Activated CD8-positive, alpha-beta memory T cell treated with anti-CD3 and anti-CD28 coated beads, Interleukin-2, amount 50 U/mL, for 1 hour (primary cell): ENCODE measurements at regions not wholly inside any gene's neighbourhood (a gene's known extent, or its start where the extent isn't known, plus 50 kb on each side); places are given as distances from the start of the nearest gene placed in this dataset.
"Not testable (repeated sequence)": the region's sequence is repeated elsewhere in the genome, so short reads cannot be mapped to it uniquely, and the experiment has no call there.

Experiments
- DNase-seq: peaks from one replicate; pipeline ENCODE4 v3.0.0-alpha.2; 2020; ENCODE audit errors: extremely low read depth

DNA sequence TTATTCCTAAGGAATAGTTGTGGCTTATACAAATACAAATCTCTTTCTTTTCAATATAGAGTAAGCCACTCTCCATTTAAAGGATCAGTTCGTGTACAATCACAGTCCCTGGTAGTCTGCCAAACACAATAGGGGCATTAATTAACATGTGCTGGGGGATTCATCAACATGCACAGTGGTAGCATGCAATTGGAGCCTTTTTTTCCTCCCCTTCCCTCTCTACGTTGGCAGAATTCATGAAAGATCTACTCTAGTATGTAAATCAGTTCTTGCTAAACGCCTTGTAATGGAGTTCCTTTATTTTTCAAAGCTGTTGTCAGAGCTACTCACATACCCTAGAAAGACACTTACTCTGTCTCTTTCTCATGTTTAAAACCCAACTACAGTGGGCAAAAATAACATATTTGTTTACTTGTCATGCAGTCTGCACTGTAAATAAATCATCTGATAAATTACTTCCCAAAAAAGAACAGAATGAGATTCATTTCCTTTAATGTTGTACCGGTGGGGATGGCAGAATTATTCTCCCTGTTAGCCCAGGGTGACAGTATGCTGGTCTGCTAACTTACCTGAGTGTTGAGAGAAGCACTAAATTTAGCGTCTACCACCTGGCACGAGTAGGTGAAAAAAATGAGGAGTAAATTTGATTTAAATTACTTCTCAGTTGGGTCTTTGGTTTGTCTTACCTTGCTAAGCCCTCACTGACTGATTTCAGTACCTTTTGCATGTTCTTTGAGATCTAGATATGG, 341.5 kb upstream of the CCNH start:
- no peak for DNase-seq

DNA sequence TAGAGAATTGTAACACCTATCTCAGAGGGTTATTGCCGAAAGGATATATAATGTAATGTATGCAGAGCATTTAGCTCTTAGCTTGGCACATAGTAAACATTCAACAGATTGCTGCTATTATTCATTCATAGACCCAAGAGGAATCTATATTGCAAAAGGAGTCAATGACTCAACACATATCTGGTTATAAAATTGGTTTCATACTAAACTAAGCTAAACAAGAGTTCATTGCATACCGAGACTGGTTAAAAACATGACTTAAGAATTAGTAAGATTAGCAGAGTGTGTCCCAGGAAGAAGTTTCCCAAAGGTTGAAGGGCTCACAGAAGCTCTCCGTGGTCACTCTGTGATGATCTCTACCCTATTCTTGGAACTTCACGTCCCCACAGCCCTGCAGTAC, 339.6 kb upstream of the CCNH start:
- DNase-seq, result no peak

DNA sequence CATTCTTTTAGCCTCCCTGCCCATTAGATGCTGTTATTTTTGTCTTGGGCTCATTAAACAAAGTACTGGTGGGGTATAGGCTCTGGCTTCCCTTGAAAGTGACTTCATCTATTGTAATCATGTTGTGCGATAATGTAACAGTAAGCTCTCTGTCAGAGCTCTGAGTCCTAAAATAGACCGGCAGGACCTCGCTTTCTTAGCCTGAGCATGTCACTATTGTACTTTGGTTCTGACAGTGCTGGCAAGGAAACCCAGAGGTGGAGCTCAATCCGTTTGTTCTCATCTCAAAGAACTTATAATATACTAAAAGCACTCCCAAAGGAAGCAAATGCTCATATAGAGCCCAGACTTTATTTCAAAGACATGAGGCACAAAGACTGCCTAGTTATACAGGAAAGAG, 339.1 kb upstream of the CCNH start:
- DNase-seq, result no peak

DNA sequence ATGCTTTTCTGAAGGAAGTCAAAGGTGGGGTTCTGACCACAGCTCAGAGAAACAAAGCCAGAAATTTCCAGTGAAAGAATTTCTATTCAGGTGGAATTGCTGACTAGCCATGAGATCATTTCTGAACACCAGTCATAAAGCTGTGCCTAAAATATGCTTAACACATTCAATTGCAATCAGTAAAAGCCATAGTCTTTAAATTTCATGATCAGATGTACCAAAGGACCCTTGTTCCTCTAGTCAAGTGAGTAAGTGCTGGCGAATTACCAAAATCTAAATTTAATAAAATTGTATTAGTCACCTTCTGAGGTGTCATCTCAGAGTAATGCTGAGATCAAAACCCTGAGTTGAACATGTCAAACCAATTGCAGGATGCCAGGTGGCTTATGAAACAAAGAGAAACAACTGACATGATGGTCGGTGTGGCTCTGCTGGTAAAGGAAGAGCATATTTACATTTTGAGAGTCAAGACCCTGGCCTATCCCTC, 334.2 kb upstream of the CCNH start:
- DNase-seq, result no peak

DNA sequence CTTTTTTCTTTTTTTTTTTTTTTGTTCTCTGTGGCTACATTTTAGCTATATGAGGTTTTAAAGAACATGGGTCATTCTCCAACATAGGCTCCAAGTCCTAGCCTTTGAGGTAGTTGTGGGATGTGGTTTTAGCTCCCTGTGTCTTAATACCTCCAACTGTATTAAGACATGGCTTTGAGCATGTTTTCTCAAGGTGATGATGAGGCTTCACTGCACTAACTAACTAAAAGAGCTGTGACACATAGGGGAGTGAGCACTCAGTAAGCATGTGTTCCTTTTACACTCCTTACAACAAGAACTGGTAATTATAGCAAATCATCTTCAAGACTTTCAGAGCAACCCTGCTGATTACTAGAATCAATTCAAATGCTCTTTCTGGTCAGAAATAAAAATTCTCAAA, 333.6 kb upstream of the CCNH start:
- no peak for DNase-seq

DNA sequence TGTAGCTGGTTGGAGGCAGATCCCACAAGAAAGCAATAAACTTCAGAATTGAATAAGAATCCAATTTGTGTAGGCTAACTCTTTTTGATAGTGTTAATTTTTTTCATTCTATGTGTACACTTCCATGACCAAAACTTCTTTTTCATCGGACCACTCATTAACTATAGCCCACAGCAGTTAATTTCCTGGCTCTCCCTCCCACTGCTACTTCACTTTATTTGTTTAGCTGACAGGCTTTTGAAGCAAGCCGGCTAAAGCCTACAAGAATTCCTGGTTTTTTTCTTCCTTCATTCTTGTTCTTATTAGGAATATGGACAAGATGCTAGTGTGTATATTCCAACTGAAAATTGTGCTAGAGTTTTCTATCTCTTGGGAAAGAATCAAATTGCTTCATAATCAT, 329.2 kb upstream of the CCNH start:
- DNase-seq, result no peak

DNA sequence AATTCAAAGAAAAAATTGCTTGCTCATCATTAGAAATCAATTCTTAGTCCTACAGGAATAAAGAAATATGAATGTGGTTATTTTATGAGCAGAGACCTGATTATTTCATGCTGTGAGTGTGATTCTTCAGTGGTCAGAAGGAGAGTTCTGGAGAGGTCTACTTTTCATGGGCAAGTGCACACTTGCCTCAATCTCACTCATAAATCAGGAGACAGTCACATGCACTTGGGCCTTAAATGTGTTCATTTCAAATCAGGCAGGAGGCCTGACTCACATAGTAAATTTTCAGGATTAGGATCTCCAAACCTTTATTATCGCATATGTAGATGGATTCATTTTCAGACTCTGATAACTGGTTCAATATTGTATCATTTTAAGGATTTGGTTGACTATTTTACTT, 323.2 kb upstream of the CCNH start:
- DNase-seq, result no peak

DNA sequence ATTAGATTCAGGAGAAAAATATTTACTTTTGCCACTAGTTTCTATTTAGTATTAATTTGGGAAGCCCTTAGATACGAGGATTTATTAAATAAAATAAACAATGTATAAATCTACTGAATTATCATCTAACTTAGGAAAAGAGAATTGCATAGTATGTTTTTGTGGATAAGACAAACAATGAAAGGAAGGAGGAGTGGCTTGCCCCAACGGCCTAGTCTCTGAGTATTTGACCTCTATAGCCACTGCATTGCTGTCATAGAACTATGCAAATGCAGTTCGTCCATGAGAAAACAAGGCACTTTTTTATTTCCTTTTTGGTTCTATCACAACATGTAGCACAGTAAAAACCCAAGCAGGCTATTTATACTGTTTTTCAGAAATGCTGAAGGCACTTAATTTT, 321.2 kb upstream of the CCNH start:
- no peak for DNase-seq

DNA sequence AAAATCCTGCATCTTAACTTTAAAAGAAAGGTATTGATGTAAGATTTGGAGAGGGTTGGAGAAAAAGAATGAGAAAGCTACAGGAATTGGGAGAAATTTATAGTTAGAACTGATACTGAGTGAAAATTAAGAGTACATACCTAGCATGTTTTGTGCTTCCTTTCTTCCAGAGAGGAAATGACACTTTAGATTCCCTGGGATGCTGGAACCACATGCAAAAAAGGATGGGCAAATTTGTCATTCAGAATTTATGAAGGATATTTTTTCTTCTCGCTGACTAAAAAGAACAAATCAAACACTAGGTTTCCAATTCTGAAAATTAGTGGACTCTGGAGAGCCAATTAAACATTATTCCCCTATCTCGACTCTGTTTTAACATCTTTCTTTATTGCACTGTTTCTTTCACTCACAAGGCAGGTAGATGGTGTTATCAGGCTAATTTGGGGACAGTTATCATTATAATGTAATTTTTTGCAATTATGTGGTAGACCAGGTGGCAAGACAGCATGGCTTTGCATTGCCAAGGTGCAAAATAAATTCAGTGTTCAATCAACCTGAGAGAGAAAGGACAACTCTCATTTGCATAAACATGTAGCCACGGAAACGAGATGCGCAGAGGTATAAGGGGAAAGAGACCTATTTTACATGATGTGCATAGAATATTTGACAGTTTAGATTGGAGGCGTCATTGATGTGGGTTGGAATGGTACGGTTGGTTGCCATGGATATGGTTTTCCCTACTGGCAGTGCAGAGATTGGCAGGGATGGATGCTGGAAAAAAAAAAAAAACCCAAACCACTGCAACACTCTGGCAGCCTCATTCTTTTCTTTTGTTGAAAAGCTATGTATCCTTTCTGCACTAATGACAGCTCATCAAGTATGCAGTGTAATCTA, 320.4 kb upstream of the CCNH start:
- no peak for DNase-seq

DNA sequence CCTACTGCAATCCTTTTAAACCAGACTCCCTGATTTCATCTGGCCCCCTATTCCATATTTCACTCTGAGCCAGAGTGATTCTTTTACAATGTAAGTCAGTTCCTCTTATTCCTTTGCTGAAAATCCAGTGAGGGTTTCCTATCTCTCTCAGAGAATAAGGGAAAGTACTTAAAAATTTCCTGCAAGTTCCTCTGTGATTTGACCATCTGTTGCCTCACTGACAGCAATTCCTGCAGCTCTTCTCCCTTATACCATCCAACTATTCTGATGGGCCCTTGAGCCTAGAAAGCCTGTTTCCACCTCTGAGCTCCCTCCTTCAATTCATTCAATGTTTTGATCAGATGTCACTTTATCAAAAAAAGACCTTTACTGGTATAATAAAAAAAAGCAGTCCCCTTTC, 317.1 kb upstream of the CCNH start:
- DNase-seq, result no peak

DNA sequence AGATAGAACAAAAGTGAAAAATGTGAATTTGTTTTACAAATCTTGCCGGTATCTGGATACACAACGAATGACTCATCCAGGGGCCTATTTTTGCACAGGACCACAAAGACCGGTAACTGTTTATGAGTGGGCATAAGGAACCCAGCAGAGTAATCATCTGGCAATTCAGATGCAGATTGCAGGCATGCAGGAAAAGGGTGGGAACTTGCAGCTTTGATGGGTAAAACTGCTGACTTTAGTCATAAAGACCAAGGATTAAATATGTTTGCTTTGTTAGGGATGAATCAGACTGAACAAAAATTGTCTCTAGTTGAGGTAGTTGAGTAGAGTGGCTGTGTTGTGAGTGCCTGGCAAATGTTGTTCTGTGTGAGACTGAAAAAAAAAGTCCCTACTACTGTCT, 309.6 kb upstream of the CCNH start:
- no peak for DNase-seq

DNA sequence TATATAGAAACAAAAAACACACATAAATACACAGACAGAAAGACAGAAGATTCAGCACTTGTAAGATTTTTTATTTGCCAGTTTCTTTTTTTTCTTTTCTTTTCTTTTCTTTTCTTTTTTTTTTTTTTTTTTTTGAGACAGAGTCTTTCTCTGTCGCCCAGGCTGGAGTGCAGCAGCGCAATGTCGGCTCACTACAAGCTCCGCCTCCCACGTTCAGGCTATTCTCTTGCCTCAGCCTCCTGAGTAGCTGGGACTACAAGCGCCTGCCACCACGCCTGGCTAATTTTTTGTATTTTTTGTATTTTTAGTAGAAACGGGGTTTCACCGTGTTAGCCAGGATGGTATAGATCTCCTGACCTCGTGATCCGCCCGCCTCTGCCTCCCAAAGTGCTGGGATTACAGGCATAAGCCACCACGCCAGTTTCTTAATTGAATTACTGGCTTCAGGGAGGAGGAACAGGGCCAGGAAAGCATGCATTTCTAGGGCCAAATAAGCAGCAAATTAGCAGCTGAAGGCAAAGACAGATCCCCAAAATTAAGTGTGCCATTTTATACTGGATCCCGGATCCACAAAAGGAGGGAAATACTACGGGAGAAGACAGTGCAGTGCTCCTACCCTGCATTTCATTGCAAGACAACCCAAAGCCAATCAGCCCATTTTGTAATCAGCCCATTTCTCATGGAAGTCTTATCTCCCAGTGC, 305.6 kb upstream of the CCNH start:
- DNase-seq, result not testable (repeated sequence)

DNA sequence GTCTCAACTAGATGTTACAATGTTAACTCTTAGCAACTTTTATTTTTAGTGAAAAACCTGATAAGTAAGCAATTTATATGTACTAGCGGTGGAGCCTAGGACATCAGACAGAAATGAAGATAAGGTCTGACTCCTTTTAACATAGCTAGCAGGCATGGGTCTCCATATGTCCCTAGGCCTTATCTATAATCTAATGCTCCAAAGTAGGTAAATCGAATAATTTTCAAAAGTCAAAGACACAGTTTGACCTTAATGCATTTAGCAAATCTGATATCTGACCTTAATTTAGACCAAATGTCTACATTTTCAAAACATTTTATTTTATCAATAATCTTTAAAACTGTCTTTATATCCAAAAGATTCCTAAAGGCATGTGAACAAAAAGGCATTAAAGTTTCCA, 305.0 kb upstream of the CCNH start:
- DNase-seq, result no peak

DNA sequence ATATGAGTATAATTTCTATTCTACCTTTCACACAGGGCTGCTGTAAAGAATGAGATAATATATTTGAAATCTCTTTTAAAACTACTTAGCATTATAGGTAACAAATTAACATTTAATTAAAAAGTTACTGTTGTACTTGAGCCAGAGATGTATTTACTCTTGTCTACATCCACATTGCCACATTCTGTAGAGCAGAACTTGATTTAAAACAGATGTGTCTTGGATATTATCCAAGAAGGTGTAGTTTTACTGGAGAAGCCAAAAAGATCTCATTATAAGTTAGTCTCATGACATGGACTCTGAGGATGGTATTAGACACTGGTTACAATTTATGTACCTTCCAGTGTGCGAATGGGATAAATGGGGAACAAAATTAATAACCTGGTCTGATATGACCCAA, 293.1 kb upstream of the CCNH start:
- no peak for DNase-seq

DNA sequence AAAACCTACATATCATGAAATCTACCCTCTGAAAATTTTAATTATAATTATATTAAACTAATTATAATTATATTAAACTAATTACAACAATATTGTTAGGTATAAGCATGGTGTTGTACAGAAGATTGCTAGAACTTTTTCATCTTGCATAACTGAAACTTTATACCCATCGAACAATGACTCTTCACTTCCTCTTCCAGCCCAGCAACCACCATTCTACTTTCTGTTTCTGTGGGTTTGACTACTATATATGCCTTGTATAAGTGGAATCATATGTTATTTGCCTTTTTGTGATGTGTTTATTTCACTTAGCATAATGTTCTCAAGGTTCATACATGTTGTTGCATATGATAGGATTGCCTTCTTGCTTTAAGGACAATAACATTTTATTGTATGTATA, 274.2 kb upstream of the CCNH start:
- no peak for DNase-seq

DNA sequence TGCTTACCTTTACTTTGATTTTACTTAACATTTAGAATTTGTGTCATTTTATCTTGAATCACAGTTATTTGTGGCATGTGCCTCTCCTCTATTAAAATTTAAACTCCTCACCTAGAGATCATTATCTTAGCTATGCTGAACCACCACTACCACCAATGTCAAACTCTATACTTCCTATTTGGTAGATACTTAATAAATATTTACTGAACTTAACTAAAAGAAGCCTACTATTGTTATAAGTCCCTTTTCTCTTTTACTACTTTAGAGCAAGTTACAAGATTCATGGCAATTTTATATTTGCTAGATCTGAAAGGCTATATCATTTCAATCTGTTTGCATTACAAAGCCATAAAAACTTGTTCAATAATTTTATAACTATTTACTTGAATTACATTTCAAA, 273.3 kb upstream of the CCNH start:
- DNase-seq, result no peak

DNA sequence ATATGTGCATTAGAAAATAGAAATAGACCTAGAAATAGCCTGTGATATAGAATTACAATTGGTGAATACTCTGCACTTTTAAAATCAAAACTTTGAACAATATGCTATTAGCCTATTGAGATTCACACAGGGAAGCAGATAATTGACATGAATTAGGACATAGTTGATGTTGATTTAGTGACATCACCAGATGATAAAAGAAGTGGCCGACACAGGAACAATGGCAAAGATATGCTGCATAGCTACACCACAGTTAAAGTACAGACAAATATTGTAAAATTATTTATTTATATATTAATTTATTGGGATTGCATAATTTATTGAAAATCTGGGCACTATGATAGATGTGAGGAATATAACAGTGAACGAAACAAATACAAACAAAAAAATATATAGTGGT, 261.5 kb upstream of the CCNH start:
- DNase-seq, result no peak

DNA sequence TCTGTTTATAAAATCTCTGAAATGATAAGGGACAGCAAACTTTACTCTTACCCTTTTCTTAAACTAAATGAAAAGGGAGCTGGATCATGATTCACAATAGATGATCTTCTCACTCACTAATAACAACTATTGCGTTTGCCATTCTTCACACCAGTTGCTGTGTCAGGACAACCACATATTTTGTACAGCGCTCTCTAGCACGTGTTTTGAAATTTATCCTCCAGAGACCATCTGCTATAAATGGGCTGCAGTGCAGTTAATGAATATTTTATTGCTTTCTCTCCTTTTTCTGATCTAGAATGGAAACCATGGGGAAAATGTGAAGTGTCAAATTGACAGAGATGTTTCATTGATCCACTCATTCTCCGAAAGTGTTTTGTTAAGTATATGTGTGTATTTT, 258.4 kb upstream of the CCNH start:
- DNase-seq, result no peak

DNA sequence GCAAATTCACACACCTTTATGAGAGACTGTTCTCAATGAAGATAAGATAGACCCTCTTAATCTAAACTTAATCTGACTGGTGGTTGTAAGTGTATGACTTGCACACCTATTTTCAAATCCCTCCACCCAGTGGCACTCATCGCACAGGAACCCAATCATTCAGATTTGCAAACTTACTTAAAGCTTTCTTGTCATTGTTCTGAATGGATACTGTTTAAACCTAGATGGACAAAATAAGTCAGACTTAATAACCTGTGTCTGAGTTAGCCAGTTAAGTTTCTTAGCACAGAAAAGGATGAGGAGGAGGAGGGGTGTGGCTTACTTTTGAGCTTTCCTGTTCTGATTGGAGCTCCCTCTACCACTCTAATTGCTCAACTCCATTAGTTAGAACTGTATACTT, 252.4 kb upstream of the CCNH start:
- DNase-seq, result no peak

DNA sequence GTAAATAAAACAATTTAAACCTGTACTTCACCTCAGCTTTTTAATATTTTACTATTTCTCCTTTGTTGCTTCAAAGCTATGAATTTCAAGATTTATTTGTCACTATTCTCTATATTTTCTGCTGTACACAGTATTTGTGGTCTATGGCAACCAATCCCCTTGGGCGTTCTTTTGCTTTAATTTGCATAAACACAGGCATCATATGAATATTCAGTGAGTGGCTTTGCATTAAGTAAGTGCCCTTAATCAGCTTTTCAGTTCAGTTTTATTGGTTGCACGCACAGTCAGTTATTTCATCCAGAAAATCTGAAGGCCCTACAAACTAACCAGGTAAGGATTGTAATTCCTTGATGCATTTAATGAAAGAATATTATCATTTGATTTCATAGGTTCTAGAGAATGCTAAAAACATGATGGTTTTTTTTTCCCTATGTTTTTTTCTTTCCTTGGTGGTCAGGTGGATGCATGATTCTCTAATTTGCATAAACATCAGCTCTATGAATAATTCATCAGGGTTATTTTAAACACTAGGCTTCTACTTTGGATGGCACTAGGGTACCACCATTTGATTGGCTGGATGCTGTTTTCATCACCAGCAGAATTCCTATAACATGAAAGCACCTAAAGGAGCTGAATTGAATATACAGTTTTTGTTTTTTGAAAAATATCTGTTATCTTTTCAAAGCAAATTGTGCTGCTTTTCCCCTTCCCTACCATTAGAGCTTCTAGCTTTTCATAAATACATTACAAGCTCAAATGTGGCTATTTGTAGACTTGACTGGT, 249.2 kb upstream of the CCNH start:
- no peak for DNase-seq

DNA sequence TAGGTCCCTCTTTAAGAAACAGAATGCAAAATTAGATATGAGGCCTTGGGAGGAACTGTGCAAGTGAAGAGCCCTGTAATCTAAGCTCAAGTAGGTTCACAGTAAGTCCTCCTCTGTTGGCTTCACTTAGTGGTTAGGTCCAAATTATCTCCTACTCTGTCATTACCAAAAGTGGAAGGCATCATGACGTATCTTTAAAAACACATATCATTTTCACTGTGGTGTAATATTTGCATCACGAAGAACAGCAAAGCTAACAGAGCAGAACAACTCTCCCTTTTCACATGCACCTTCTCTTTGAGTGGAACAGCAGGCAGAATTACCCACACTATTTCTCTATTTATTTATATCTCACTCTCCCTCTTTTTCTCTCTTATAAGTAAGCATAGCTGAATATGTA, 240.5 kb upstream of the CCNH start:
- no peak for DNase-seq

DNA sequence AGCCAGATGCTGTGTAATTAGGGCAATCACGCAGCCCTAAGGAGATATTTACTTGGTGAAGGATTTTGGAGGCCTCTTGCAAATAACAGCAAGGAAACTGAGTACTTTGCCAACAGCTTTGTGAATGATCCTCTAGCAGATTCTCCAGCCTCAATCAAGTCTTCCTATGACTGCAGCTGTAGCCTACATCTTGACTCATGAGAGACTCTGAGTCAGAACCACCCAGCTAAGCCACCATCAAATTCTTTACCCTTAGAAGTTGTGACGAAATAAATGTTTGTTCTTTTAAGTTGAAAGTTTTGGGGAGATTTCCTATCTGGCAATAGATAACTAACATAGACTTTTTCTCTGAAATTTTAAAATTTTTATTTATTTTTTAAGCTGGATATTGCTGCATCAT, 237.6 kb upstream of the CCNH start:
- DNase-seq, result no peak
